Breast epithelium (tissue), 3 donors: ENCODE measurements at regions not wholly inside any gene's neighbourhood (a gene's known extent, or its start where the extent isn't known, plus 50 kb on each side); places are given as distances from the start of the nearest gene placed in this dataset.

Experiments used
- CTCF ChIP-seq, 3 donors: fragments of 450-650 bp; IDR thresholded peaks; one replicate each; pipeline ENCODE4 v1.5.1; 2016 to 2017; ENCODE audit warnings: antibody characterized with exemption in 3 of 3, mild to moderate bottlenecking in 3 of 3, moderate library complexity in 3 of 3
- POLR2A ChIP-seq: fragments of 450-650 bp; IDR thresholded peaks from one replicate; pipeline ENCODE4 v1.6.1; 2016; ENCODE audit warnings: antibody characterized with exemption, mild to moderate bottlenecking, moderate library complexity
- POLR2AphosphoS5 ChIP-seq, 3 donors: sonication (generic); formaldehyde crosslinking; IDR thresholded peaks; one replicate each; pipeline ENCODE4 v1.6.1; 2017; ENCODE audit warnings: antibody characterized with exemption in 3 of 3

- TF ChIP-seq CTCF (IDR thresholded peaks at IDR 0.05) (no peak), POLR2A (no peak), POLR2AphosphoS5 (IDR thresholded peaks at IDR 0.05) (no peak)
Measured at GRCh38 chr20:60078351-60079250, 120.4 kb downstream of the CDH26 start.
